BE2C (cell line): ENCODE measurements at regions not wholly inside any gene's neighbourhood (a gene's known extent, or its start where the extent isn't known, plus 50 kb on each side); places are given as distances from the start of the nearest gene placed in this dataset.

Experiments used
- DNase-seq: peaks from one replicate; pipeline ENCODE4 v3.0.0-alpha.2; 2020
- H3K27me3 ChIP-seq: fragments of 250-450 bp; sonication (Bioruptor Pico); 2 replicates; pipeline ENCODE4 v1.5.1; 2020; ENCODE audit warnings: mild to moderate bottlenecking
- H3K36me3 ChIP-seq: fragments of 250-450 bp; sonication (Bioruptor Pico); 2 replicates; pipeline ENCODE4 v1.5.1; 2020; ENCODE audit warnings: mild to moderate bottlenecking
- H3K4me1 ChIP-seq: fragments of 250-450 bp; sonication (Bioruptor Pico); 2 replicates; pipeline ENCODE4 v1.5.1; 2020
- H3K4me3 ChIP-seq: 2 replicates; pipeline ENCODE4 v1.5.1; 2011; ENCODE audit warnings: low read depth, low read length
- H3K9me3 ChIP-seq: fragments of 250-450 bp; sonication (Bioruptor Pico); 2 replicates; pipeline ENCODE4 v1.5.1; 2020
- CTCF ChIP-seq: IDR thresholded peaks from 2 replicates; pipeline ENCODE4 v1.5.1; 2012; ENCODE audit warnings: mild to moderate bottlenecking, low read depth, low read length

GRCh38 chr4:43882470-43882869 lies 566.1 kb downstream of the KCTD8 start:
- TF ChIP-seq CTCF: no peak
- Histone ChIP-seq H3K9me3 (no peaks in the 10 kb centered on the region), H3K27me3 (no peaks in the 10 kb centered on the region), H3K36me3 (no peaks in the 10 kb centered on the region), H3K4me3 (no peak overlapping the region), H3K4me1 (no peaks in the 10 kb centered on the region)
- no peak for DNase-seq

DNA sequence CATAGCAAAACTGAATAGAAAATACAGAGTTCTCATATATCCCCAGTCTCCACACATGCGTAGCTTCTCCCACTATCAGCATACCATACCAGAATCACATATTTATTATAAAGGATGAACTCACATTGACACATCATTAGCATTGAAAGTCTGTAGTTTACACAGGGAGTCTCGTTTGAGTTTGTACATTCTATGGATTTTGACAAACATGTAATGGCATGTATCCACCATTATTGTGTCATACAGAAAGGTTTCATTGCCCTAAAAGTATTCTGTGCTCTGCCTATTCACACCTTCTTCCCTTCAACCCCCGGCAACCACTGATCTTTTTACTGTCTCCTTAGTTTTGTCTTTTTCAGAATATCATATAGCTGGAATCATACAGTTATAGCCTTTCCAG lies 562.4 kb downstream of the KCTD8 start:
- Histone ChIP-seq H3K4me3 (no peak overlapping the region), H3K9me3 (no peaks in the 10 kb centered on the region), H3K36me3 (no peaks in the 10 kb centered on the region), H3K27me3 (no peaks in the 10 kb centered on the region), H3K4me1 (no peaks in the 10 kb centered on the region)
- DNase-seq: no peak
- no peak for TF ChIP-seq CTCF

DNA sequence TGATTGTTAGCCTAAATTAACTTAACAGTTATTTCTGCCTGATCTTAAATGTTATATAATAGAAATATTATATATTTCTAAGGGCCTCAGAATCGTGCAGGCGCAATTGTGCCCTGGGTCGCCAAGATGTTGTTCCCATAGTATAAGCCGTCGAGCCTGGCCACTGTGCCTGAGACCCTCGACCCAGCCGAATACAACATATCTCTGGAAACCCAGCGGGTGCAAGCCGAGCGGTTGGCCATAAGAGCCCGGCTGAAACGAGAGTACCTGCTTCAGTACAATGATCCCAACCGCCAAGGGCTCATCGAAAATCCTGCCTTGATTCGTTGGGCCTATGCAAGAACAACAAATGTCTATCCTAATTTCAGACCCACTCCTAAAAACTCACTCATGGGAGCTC lies 549.8 kb downstream of the KCTD8 start:
- no peaks in the 10 kb centered on the region for H3K4me1 ChIP-seq
- no peaks in the 10 kb centered on the region for H3K27me3 ChIP-seq
- no peaks in the 10 kb centered on the region for H3K36me3 ChIP-seq
- H3K9me3 ChIP-seq: no peaks in the 10 kb centered on the region
- H3K4me3 ChIP-seq: no peak overlapping the region
- no peak for DNase-seq
- TF ChIP-seq CTCF: no peak

DNA sequence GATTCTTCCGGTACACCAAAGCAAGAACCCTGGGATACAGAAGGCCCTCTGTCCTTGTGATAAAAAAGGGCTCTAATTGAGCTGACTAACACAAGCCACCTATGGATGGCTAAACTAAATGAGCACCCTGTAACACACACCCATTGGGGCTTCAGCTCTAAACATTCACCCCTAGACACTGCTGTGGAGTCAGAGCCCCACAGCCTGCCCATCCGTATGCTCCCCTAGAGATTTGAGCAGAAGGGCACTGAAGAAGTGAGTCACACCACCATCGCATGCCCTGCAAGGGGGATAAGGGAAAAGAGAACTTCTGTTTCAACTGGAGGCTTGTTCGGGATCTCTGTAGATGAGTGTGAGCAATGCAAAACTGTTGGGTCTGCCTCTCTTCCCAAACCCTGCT lies 545.2 kb downstream of the KCTD8 start:
- Histone ChIP-seq H3K27me3 (no peaks in the 10 kb centered on the region), H3K4me1 (no peaks in the 10 kb centered on the region), H3K9me3 (no peaks in the 10 kb centered on the region), H3K36me3 (no peaks in the 10 kb centered on the region), H3K4me3 (no peak overlapping the region)
- DNase-seq: no peak
- TF ChIP-seq CTCF: no peak

- Histone ChIP-seq H3K4me3 (no peak overlapping the region), H3K27me3 (no peaks in the 10 kb centered on the region), H3K9me3 (no peaks in the 10 kb centered on the region; the same call in none of the 2 replicates), H3K4me1 (no peaks in the 10 kb centered on the region), H3K36me3 (no peaks in the 10 kb centered on the region)
- no peak for TF ChIP-seq CTCF
- DNase-seq: no peak
Measured at GRCh38 chr4:43918377-43918776, 530.2 kb downstream of the KCTD8 start.

- no peak for TF ChIP-seq CTCF
- Histone ChIP-seq H3K36me3 (no peaks in the 10 kb centered on the region), H3K4me3 (no peak overlapping the region), H3K27me3 (no peaks in the 10 kb centered on the region), H3K9me3 (no peaks in the 10 kb centered on the region), H3K4me1 (no peaks in the 10 kb centered on the region)
- no peak for DNase-seq
Measured at GRCh38 chr4:43932448-43932847, 516.2 kb downstream of the KCTD8 start.
